C1 segment of cervical spinal cord (tissue), 14 donors: ENCODE measurements at regions not wholly inside any gene's neighbourhood (a gene's known extent, or its start where the extent isn't known, plus 50 kb on each side); places are given as distances from the start of the nearest gene placed in this dataset.
"Not testable (repeated sequence)": the region's sequence is repeated elsewhere in the genome, so short reads cannot be mapped to it uniquely, and the experiment has no call there.

ENCODE experiments used
- DNase-seq, 14 donors: peaks; one replicate each; lab custom pipeline; 2025; lab: John Stamatoyannopoulos, UW

DNA sequence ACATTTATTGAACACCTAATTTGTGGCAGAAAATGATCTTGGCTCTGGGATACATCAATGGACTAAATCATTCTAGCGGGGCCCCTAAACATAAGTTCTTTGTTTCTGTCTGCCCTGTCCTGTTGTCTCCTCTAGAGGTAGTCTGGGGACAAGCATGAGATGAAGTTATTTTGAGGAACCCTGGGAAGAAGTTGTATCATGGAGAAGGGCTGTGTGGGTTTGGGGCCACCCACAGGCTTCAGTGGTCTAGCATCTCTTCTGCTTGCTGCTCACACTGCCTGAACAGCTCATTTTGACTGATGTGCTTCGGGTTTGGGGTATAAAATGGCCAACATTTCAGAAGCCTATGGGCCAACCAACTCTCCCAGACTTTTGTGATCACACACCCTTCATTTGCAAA is 50.3 kb upstream of the OSBPL11 start:
- no peak for DNase-seq

DNA sequence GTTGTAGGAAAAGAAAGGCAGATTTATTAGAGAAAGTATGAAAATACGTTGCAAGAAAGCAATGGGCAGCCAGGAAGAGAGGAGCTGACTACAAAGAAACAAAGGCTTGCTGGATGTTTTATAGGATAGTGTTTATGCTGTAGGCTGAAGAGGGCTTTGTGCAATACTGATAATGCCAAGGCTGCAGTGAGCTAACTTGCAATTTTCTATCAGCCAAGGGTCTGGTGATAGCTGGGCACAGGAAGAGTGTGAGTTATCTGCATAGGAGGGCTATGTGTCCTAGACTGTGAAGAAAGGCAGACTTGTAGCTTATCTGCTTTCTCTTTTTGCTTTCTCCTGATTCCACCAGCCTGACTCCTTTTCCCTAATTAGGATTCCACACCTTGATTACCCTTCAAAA is 51.3 kb upstream of the OSBPL11 start:
- no peak for DNase-seq

GRCh38 chr3:125647318-125648014 is 52.2 kb upstream of the OSBPL11 start:
- DNase-seq, result no peak

DNA sequence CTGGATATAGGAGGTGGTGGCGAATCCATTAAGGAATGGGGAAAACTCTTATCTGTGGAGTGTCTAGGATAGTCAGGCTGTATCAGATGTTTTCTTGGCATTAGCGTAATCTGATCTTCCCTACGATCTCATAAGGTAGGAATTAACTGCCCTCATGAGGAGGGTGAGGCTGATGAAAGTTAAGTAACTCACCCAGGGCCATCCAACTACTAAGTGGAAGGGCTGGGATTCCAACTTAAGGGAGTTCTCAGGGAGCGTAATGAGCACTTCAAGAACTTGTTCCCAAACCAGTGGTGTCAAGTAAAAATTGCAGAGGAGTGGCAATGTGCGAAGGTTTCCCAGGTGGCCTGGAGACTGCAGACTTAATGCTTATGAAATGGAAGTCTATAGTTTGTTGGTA is 55.9 kb upstream of the OSBPL11 start:
- DNase-seq, result no peak

DNA sequence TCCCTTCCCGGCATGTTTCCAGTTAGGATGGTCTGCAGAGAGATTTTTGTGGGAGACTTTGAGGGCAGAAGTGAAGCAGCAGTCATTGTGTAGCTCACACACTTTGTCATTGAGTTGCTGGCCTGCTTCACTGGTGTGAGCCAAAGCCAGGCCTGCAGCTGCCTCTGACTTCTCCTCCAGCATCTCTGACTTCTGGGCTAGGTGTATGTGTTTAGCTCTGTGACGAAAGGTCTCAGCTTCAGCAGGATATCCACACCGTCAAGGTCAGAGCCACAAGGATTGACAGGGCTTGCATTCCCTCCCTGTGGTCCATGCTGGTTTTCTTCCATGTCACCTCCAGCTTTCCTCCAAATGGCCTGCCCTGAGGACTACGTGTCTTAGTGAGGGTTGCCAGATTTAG is 57.1 kb upstream of the OSBPL11 start:
- DNase-seq, result peak in 1 of 14 donors; percentile 2

GRCh38 chr3:125654526-125654925 is 59.2 kb upstream of the OSBPL11 start:
- no peak for DNase-seq

GRCh38 chr3:125662675-125663074 is 67.4 kb upstream of the OSBPL11 start:
- no peak for DNase-seq

DNA sequence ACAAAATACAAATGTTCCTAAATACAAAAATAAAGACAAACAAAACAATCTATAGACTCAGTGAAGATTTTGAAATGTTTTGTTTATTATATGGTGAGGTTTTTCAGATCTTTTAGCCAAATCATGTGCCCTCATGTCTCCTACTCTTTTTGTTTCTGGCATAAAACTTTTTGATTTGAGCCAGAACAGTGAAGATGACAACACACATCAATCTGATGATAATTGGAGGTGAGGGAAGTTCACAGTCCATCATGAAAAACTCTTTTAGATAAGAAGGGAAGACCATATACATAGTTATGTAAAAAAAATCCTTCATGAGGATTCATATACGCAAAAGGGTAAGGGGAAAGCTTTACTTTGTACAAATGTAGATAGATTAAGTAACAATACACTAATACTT is 75.1 kb upstream of the OSBPL11 start:
- no peak for DNase-seq

DNA sequence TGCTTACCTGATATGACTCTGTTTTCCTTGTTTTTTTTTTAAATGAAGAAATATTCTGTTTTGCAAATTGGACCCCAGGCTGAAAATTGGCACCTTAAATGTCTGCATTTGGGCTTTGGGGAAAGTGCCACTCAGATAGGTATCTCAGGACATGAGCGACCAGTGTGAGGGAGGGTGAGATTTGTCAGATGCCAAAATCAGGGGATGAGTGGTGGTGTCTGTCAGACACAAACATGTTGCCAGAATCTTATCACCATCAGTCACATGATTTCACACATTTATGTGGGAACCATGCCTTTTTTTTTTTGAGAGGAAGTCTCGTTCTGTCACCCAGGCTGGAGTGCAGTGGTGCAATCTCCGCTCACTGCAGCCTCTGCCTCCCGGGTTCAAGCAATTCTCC is 75.6 kb upstream of the OSBPL11 start:
- no peak for DNase-seq

GRCh38 chr3:125671461-125672243 is 76.4 kb upstream of the OSBPL11 start:
- DNase-seq, result no peak

- DNase-seq, result no peak
Measured at GRCh38 chr3:125675791-125676190, 80.5 kb upstream of the OSBPL11 start.

DNA sequence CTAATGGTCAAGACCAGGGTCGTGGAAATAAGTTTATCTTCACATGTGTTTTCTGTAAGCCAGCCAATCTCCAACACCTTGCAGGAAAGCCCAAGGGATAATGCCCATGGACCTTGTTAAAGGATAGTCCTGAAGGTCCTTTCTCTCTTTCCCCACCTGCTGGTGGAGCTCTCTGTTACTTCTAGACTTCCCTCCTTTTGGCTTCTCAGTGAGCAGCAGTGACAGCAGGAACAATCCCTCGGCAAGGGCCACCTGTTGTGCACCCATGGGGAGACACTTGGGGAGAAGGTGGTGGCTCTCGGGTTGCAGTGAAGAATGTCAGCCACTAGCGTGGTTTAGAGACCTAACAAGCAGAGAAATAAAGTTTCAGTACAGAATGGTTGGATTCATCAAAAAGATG is 84.0 kb upstream of the OSBPL11 start:
- no peak for DNase-seq

GRCh38 chr3:125681146-125681545 is 85.8 kb upstream of the OSBPL11 start:
- DNase-seq, result no peak

DNA sequence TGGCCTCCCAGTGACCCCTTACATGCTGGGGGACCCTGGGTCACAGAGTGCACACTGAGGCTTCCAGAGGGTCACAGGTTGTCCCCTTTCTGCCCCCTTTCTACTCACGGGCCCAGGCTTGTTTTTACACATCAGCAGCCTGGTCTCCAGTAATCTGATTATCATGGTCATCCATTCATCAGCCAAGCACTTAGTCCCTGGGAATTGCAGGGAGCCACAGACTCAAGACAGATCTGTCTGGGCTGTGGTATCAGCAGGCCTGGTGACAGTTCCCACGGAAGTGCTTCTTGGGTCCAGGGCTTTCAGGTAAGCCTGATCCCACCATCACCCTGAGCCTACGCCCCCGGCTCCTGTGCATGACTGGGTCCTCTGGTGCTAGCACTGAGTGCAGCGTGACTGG is 86.6 kb upstream of the OSBPL11 start:
- not testable (repeated sequence) for DNase-seq

DNA sequence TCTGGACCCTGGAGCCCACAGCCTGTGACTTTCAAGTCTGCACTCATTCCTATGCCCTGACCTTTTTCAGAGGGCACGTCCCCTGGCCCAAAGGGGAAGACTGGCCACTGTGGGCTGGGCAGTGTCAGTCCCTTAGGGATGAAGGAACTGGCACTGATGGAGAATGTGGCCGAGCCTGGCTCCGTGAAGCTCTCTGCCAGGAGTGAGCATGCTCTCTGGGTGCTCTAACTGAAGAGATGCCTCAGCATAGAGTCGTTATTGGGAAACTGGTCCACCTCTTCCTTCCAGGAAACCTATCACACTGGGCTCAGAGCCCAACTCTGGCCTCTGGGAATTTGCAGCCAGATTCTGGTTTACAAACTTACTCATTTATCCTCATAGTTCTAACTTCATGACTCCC is 87.3 kb upstream of the OSBPL11 start:
- DNase-seq, result peak in 1 of 14 donors; percentile 28

GRCh38 chr3:125683067-125683829 is 88.0 kb upstream of the OSBPL11 start:
- peak in 5 of 14 donors; percentile 25 to 47 (median 27) for DNase-seq

- no peak for DNase-seq
Measured at GRCh38 chr3:125684199-125684598, 88.9 kb upstream of the OSBPL11 start.

GRCh38 chr3:125685741-125686140 is 90.4 kb upstream of the OSBPL11 start:
- not testable (repeated sequence) for DNase-seq

- no peak for DNase-seq
Measured at GRCh38 chr3:125692361-125692760, 97.1 kb upstream of the OSBPL11 start.

DNA sequence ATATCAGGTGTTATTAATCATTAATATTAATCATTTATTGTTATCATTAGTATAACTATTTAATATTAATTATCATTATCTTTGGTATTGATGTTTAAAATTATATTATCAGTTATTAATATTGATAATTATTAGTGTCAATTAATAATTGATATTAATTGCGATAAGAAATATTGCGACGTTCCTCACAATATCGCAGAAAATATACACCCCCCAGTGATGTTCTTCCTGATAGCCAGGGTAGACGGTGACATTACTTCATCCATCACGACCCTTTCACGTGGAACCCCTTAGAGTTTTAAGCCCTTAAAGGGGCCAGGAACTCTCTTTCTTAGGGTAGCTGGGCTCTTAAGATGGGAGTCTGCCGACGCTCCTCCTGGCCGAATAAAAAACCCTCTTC is 98.6 kb upstream of the OSBPL11 start:
- DNase-seq, result no peak

GRCh38 chr3:125694761-125695294 is 99.5 kb upstream of the OSBPL11 start:
- DNase-seq, result no peak

- DNase-seq, result no peak
Measured at GRCh38 chr3:125695688-125696087, 100.4 kb upstream of the OSBPL11 start.
